ENCODE measurements at regions not wholly inside any gene's neighbourhood (a gene's known extent, or its start where the extent isn't known, plus 50 kb on each side); places are given as distances from the start of the nearest gene placed in this dataset.

GRCh38 chr18:68414407-68414806 lies 300.5 kb downstream of the TMX3 start:
- no peak for TF ChIP-seq CTCF (IDR thresholded peaks at IDR 0.05; ENCODE audit: unreplicated experiment)
- no peaks in the 10 kb centered on the region for H3K27me3 Mint-ChIP-seq
- H3K27ac Mint-ChIP-seq: no peak overlapping the region
- H3K36me3 Mint-ChIP-seq (ENCODE audit: insufficient read depth): no peaks in the 10 kb centered on the region
- DNase-seq (ENCODE audit: low spot score, unreplicated experiment): no peak
- H3K4me1 Mint-ChIP-seq (ENCODE audit: low read depth): peaks cover 1% of the 10 kb centered on the region
- no peak overlapping the region for H3K4me3 Mint-ChIP-seq (ENCODE audit: low read depth)
- no peaks in the 10 kb centered on the region for H3K9me3 Mint-ChIP-seq (ENCODE audit: low read depth)

- H3K9me3 Mint-ChIP-seq (ENCODE audit: low read depth): no peaks in the 10 kb centered on the region
- peaks cover 1% of the 10 kb centered on the region for H3K4me1 Mint-ChIP-seq (ENCODE audit: low read depth)
- H3K27ac Mint-ChIP-seq: no peak overlapping the region
- no peak for TF ChIP-seq CTCF (IDR thresholded peaks at IDR 0.05; ENCODE audit: unreplicated experiment)
- H3K27me3 Mint-ChIP-seq: no peaks in the 10 kb centered on the region
- no peak overlapping the region for H3K4me3 Mint-ChIP-seq (ENCODE audit: low read depth)
- no peaks in the 10 kb centered on the region for H3K36me3 Mint-ChIP-seq (ENCODE audit: insufficient read depth)
- no peak for DNase-seq (ENCODE audit: low spot score, unreplicated experiment)
These were observed 305.3 kb downstream of the TMX3 start for GRCh38 chr18:68409576-68409975.

- H3K4me1 Mint-ChIP-seq (ENCODE audit: low read depth): peaks cover 1% of the 10 kb centered on the region
- H3K27ac Mint-ChIP-seq: no peak overlapping the region
- DNase-seq (ENCODE audit: low spot score, unreplicated experiment): no peak
- no peak overlapping the region for H3K4me3 Mint-ChIP-seq (ENCODE audit: low read depth)
- no peaks in the 10 kb centered on the region for H3K27me3 Mint-ChIP-seq
- H3K36me3 Mint-ChIP-seq (ENCODE audit: insufficient read depth): no peaks in the 10 kb centered on the region
- no peaks in the 10 kb centered on the region for H3K9me3 Mint-ChIP-seq (ENCODE audit: low read depth)
- no peak for TF ChIP-seq CTCF (IDR thresholded peaks at IDR 0.05; ENCODE audit: unreplicated experiment)
These were observed 308.1 kb downstream of the TMX3 start for GRCh38 chr18:68406761-68407160.

- H3K4me1 Mint-ChIP-seq (ENCODE audit: low read depth): no peaks in the 10 kb centered on the region
- DNase-seq (ENCODE audit: low spot score, unreplicated experiment): no peak
- TF ChIP-seq CTCF (IDR thresholded peaks at IDR 0.05; ENCODE audit: unreplicated experiment): no peak
- H3K27me3 Mint-ChIP-seq: no peaks in the 10 kb centered on the region
- H3K9me3 Mint-ChIP-seq (ENCODE audit: low read depth): no peaks in the 10 kb centered on the region
- H3K27ac Mint-ChIP-seq: no peak overlapping the region
- H3K4me3 Mint-ChIP-seq (ENCODE audit: low read depth): no peak overlapping the region
- no peaks in the 10 kb centered on the region for H3K36me3 Mint-ChIP-seq (ENCODE audit: insufficient read depth)
These were observed 312.1 kb downstream of the TMX3 start for GRCh38 chr18:68402784-68403183.

GRCh38 chr18:68400889-68401288 lies 314.0 kb downstream of the TMX3 start:
- Mint-ChIP-seq H3K36me3 (ENCODE audit: insufficient read depth) (no peaks in the 10 kb centered on the region), H3K9me3 (ENCODE audit: low read depth) (no peaks in the 10 kb centered on the region), H3K27ac (no peak overlapping the region), H3K27me3 (no peaks in the 10 kb centered on the region), H3K4me1 (ENCODE audit: low read depth) (no peaks in the 10 kb centered on the region), H3K4me3 (ENCODE audit: low read depth) (no peak overlapping the region)
- DNase-seq (ENCODE audit: low spot score, unreplicated experiment): no peak
- TF ChIP-seq CTCF (IDR thresholded peaks at IDR 0.05; ENCODE audit: unreplicated experiment): no peak

All from progenitor cell of endocrine pancreas (in vitro differentiated cells).